HG02943 (cell line): ENCODE measurements at regions not wholly inside any gene's neighbourhood (a gene's known extent, or its start where the extent isn't known, plus 50 kb on each side); places are given as distances from the start of the nearest gene placed in this dataset.
"Not testable (repeated sequence)": the region's sequence is repeated elsewhere in the genome, so short reads cannot be mapped to it uniquely, and the experiment has no call there.

Source experiments
- ATAC-seq: cut with Tn5 transposase; IDR thresholded peaks from one replicate; pipeline ENCODE4 v1.9.1; 2021; ENCODE audit warnings: mild to moderate bottlenecking, low read depth, moderate library complexity; ENCODE audit not compliant: unreplicated experiment

- ATAC-seq, result no peak
These were observed 494.1 kb downstream of the ZNF385D start for GRCh38 chr3:21256932-21257331.

- no peak for ATAC-seq
These were observed 512.3 kb downstream of the ZNF385D start for GRCh38 chr3:21238661-21239060.

DNA sequence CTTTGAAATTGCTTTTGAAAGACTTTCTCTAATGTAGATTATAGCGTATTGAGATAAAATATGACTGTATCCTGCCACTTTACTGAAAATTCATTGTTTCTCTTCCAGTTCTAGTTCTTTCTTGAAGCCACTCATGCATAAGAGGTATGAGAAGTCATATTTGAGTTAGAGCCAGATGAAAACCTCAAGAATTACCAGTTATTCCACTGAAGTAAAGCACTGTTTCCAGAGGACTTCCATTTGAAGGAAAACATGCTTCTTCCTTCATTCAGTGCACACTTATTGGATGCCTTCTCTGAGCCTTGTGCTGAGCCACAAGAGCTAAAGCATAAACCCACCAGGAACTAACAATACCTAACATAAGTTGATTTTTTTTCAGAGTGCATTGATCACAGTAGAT, 513.4 kb downstream of the ZNF385D start:
- ATAC-seq, result no peak

GRCh38 chr3:21235491-21235890, 515.5 kb downstream of the ZNF385D start:
- no peak for ATAC-seq

DNA sequence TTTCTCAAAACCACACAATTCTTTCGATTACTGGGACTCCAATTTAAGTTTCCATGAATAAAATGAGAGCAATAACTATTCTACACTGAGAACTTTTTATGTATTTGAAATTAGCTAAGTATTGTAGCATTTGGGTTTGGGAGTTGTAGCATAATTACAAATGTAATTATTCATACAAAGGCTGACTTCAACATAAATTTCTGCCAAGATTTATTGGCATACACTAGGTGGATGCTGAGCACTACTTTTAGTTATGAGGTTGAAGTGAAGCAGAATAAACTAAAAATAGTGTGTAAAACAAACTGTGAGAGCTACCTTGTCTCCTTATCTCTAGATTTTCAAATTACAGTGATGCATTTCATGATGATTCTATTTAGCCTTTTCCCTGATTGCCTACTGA, 516.1 kb downstream of the ZNF385D start:
- no peak for ATAC-seq

DNA sequence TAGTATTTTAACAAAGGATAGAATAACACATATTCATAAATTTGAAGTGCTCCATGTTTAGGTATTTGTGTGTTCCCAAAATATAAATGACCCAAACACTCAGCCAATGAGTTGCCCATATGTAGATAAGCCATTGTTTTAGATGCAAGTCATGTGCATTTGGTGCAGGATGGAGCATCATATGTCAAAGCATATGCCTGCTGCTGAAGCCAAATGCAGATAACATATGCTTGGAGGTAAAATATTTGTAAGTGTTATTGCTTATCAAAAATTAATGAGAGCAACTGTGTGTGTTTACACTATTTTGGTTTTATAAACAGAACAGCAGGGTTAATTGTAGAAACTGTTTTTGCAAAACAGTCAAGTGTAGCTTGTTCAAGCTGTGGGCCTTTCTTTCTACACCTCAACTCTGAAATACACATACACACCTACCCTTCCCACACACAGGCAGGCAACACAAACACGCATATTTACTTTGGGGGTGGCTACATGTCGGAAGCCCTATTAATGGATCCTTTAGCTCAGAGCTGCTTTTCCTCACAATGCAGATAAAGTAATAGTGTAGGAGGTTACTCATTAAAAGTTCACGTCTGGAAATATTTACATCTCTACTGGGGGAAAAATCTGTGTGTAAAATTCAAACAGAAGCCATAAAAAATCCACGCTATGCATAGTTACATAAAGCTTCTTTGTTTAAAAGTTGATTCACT, 521.4 kb downstream of the ZNF385D start:
- ATAC-seq, result no peak

GRCh38 chr3:21226086-21226485, 524.9 kb downstream of the ZNF385D start:
- ATAC-seq, result no peak

DNA sequence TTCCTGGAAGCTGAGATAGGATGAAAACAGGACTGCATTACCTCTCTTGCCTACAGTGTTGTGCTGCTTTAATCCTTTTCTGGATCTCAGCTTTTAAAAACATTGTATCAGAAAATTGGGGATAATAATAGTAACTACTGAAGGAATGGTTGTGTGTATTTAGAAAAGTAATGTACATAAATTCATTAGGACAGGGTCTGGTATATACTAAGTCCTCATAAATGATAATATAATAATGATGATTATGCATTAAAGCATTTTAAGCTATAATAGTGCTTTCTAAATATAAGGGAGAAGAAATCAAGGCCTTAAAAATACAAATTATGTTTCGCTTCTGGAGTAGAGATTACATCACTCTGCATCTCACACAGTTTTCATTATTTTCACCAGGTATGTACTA, 530.1 kb downstream of the ZNF385D start:
- no peak for ATAC-seq

DNA sequence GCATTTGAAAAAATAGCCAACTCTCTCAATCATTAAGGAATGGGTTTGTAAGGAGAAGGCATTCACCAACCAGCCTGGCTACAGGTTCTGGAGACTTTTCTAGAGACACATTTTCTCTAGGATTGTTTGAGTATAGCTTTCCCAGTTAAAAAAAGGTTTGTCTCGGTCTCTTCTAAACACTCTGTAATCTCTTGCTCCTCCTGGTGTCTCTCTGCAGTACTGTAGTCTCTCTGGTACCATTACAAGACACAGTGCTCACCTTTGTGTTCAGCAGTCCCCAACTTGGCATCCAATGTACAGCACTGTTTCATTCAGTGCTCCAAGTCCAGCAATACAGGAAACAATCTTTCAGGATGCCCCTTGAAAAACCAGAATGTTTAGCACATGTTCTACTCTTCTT, 534.4 kb downstream of the ZNF385D start:
- no peak for ATAC-seq

DNA sequence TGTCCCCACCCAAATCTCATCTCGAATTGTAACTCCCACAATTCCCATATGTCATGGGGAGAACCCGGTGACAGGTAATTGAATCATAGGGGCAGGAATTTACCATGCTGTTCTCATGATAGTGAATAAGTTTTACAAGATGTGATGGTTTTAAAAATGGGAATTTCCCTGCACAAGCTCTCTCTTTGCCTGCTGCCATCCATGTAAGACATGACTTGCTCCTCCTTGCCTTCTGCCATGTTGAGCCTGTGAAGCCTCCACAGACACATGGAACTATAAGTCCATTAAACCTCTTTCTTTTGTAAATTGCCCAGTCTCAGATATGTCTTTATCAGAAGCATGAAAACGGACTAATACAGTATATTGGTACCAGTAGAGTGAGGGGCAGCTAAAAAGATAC, 546.9 kb downstream of the ZNF385D start:
- ATAC-seq, result not testable (repeated sequence)

GRCh38 chr3:21195203-21195602, 555.8 kb downstream of the ZNF385D start:
- no peak for ATAC-seq

GRCh38 chr3:21194036-21194435, 557.0 kb downstream of the ZNF385D start:
- not testable (repeated sequence) for ATAC-seq

DNA sequence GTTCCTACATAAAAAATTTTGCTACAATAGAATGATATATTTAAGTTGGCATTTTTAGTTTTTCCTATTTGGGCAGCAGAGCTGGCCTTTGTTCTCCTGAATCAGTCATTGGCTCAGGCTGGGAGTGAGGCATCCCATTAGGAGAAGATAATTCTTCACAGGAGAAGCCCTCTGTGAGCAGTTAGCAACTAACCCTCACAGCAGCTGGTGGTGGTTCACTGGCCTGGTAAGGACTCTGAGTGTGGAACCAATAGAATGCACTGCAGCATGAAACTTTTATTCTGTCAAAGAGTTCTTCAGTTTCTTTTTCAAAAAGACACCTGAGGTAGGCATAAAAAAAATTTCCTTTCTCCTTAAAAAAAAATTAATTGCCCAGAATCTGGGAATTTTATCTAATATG, 562.6 kb downstream of the ZNF385D start:
- no peak for ATAC-seq

DNA sequence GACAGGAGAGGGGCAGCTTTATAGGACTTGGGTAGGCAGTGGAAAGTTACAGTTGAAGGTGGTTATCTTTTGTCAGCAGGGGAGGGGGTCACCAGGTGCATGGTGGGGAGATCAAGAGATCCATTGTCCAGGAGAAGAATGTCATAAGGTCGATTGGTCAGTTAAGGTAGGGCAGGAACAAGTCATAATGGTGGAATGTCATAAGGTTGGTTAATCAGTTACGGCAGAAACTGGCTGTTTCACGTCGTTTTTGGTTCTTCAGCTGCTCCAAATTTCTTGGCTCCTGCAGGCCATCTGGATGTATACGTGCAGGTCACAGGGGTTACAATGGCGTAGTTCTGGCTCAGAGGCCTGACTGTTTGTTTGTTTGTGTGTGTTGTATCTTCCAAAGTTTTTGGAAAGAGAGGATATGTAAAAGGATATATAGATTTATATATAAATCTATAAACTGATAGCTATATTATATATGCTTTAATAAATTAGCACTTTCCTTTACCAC, 565.1 kb downstream of the ZNF385D start:
- no peak for ATAC-seq

- ATAC-seq, result no peak
These were observed 576.5 kb downstream of the ZNF385D start for GRCh38 chr3:21174461-21174860.

GRCh38 chr3:21170964-21171363, 580.0 kb downstream of the ZNF385D start:
- ATAC-seq, result no peak

DNA sequence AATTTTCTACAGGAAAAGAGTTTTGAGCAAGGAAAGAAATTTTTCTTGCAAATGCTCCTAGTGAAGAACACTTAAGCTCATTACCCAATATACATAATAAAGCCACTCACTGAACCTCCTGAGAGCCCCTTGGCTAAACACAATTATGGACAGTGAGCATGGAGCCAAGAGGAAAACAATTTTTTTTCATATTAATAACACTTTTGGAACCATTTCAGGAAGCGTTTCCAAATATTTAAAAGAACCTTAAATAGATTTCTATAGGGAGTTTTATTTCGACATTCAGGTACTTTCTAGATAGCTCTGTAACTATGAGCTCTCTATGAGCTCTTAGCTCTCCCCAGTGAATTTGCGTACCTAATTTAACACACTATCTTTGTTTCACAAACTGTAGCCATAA, 581.1 kb downstream of the ZNF385D start:
- ATAC-seq, result no peak

DNA sequence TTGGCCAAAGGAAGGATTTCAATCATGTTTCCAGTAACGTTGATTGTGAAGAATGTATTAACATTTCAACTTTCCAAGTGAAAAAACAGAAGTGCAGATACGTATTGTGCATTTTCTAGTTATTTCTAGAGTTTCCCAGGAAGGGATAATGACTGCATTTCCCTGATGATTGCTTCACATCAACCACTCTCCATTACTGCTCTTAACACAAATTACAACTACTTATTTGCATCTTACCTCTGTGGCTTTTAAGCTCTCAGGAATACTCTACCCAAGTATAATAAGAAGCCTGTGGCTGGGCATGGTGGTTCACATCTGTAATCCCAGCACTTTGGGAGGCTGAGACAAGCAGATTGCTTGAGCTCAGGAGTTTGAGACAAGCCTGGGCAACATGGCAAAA, 582.5 kb downstream of the ZNF385D start:
- no peak for ATAC-seq

GRCh38 chr3:21163956-21164355, 587.1 kb downstream of the ZNF385D start:
- no peak for ATAC-seq

DNA sequence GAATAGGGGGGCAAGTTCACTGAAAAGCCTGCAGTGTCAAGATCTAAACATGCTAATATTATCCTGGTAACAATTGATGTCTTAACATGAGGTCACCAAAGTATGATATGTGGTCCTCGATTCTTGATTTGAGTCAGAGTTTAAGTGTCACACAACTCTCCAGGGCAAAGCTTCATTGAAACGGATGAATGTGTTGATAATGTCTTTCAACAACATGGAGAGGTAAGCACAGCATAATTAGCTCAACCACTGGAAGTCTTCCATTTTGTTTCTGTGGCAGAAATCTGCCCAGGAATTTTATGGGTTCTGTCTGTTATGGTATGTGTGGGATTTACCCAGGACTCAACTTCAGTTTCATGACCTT, 591.5 kb downstream of the ZNF385D start:
- no peak for ATAC-seq

- ATAC-seq, result no peak
These were observed 592.0 kb downstream of the ZNF385D start for GRCh38 chr3:21158861-21159542.

DNA sequence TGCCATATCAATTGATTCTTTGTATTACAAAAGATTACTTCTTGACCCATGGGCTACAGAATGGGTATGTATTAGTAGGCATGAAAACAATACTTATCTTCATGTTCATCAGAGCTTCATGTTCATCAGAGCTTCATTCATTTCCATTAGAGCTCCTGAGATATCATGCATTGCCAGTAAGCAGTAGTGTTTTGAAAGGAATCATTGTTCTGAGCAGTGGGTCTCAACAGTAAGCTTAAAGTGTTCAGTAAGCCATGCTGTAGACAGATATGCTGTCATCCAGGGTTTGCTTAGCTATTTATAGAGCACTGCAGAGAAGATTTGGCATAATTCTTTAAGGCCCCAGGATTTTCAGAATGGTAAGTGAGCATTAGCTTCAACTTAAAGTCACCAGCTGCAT, 596.1 kb downstream of the ZNF385D start:
- ATAC-seq, result no peak
